Posterior vena cava (tissue), 2 donors: ENCODE measurements at regions not wholly inside any gene's neighbourhood (a gene's known extent, or its start where the extent isn't known, plus 50 kb on each side); places are given as distances from the start of the nearest gene placed in this dataset.

Source experiments
- DNase-seq: peaks from one replicate; pipeline ENCODE4 v3.0.0-alpha.2; 2020; ENCODE audit warnings: low spot score
- intact Hi-C, 2 donors: fragments of 100-400 bp; cut with DNase I; formaldehyde crosslinking; loops; one replicate each; pipeline versions ENCODE4 v1.14.1 to v1.14.2; 2022 to 2023
- donor health status: DM: yes; HTN: yes; CAD: no.
- donor health status: DM: yes; HTN: yes; CAD: no.

- no peak for DNase-seq
- intact Hi-C loops = no loop called here
Measured at GRCh38 chr15:35320158-35320780, 225.7 kb downstream of the DPH6 start.

GRCh38 chr15:35319354-35319753, 226.6 kb downstream of the DPH6 start:
- DNase-seq = no peak
- intact Hi-C loops = no loop called here

GRCh38 chr15:35317217-35317616, 228.7 kb downstream of the DPH6 start:
- no peak for DNase-seq
- intact Hi-C loops = no loop called here

- intact Hi-C loops = no loop called here
Measured at GRCh38 chr15:35312344-35312743, 227.2 kb upstream of the NANOGP8 start.

GRCh38 chr15:35311615-35312014, 226.5 kb upstream of the NANOGP8 start:
- intact Hi-C loops = no loop called here
- DNase-seq = no peak

More at GRCh38 chr15:35312344-35312743, 227.2 kb upstream of the NANOGP8 start:
- no peak for DNase-seq

GRCh38 chr15:35309886-35310285, 224.8 kb upstream of the NANOGP8 start:
- intact Hi-C loops = loop anchor here in 1 of 2 donors (10.0 kb wide), 1 partner anchor 1265 kb away; the partner anchor contains the start of gene CDIN1
- DNase-seq = no peak

- DNase-seq = no peak
- intact Hi-C loops = loop anchor here in 1 of 2 donors (10.0 kb wide), 1 partner anchor 1266 kb away; the partner anchor contains the start of gene CDIN1
Measured at GRCh38 chr15:35308802-35309201, 223.7 kb upstream of the NANOGP8 start.

- intact Hi-C loops = loop anchor here in 1 of 2 donors (10.0 kb wide), 1 partner anchor 1267 kb away; the partner anchor contains the start of gene CDIN1
- no peak for DNase-seq
Measured at GRCh38 chr15:35307676-35308075, 222.6 kb upstream of the NANOGP8 start.

GRCh38 chr15:35307026-35307425, 221.9 kb upstream of the NANOGP8 start:
- intact Hi-C loops = loop anchor here in 1 of 2 donors (10.0 kb wide), 1 partner anchor 1268 kb away; the partner anchor contains the start of gene CDIN1

GRCh38 chr15:35306361-35306981, 221.4 kb upstream of the NANOGP8 start:
- intact Hi-C loops = loop anchor here in 1 of 2 donors (10.0 kb wide), 1 partner anchor 1268 kb away; the partner anchor contains the start of gene CDIN1
- no peak for DNase-seq

More at GRCh38 chr15:35307026-35307425, 221.9 kb upstream of the NANOGP8 start:
- no peak for DNase-seq

- DNase-seq = no peak
- intact Hi-C loops = loop anchor here in 1 of 2 donors (10.0 kb wide), 1 partner anchor 1269 kb away; the partner anchor contains the start of gene CDIN1
Measured at GRCh38 chr15:35305946-35306345, 220.9 kb upstream of the NANOGP8 start.

- no peak for DNase-seq
- intact Hi-C loops = loop anchor here in 1 of 2 donors (10.0 kb wide), 1 partner anchor 1270 kb away; the partner anchor contains the start of gene CDIN1
Measured at GRCh38 chr15:35305031-35305550, 220.0 kb upstream of the NANOGP8 start.

- DNase-seq = no peak
- intact Hi-C loops = loop anchor here in 1 of 2 donors (5.0 to 10.0 kb wide), 2 partner anchors 173 to 1270 kb away; partner anchors contain the start of gene CDIN1
Measured at GRCh38 chr15:35304389-35304788, 219.3 kb upstream of the NANOGP8 start.

- DNase-seq = no peak
- intact Hi-C loops = loop anchor here in 1 of 2 donors (5.0 to 10.0 kb wide), 2 partner anchors 175 to 1272 kb away; partner anchors contain the start of gene CDIN1
Measured at GRCh38 chr15:35302334-35302733, 217.2 kb upstream of the NANOGP8 start.

GRCh38 chr15:35301088-35301487, 216.0 kb upstream of the NANOGP8 start:
- no peak for DNase-seq
- intact Hi-C loops = loop anchor here in 1 of 2 donors (5.0 to 10.0 kb wide), 2 partner anchors 176 to 1274 kb away; partner anchors contain the start of gene CDIN1

GRCh38 chr15:35299059-35299735, 214.1 kb upstream of the NANOGP8 start:
- DNase-seq = no peak
- intact Hi-C loops = no loop called here

- intact Hi-C loops = no loop called here
- no peak for DNase-seq
Measured at GRCh38 chr15:35298509-35298908, 213.4 kb upstream of the NANOGP8 start.

- no peak for DNase-seq
- intact Hi-C loops = no loop called here
Measured at GRCh38 chr15:35293353-35294130, 208.4 kb upstream of the NANOGP8 start.

GRCh38 chr15:35290301-35290721, 205.2 kb upstream of the NANOGP8 start:
- intact Hi-C loops = no loop called here
- no peak for DNase-seq
